ENCODE measurements at regions not wholly inside any gene's neighbourhood (a gene's known extent, or its start where the extent isn't known, plus 50 kb on each side); places are given as distances from the start of the nearest gene placed in this dataset.

- peak; percentile 83 for DNase-seq (ENCODE audit: low read depth)
- H3K4me3 ChIP-seq (ENCODE audit: low read depth, low read length): no peak overlapping the region
- TF ChIP-seq CTCF (IDR thresholded peaks at IDR 0.05; ENCODE audit: insufficient read depth, low read length, severe bottlenecking): no peak
- no peak for FAIRE-seq
- no peaks in the 10 kb centered on the region for H3K36me3 ChIP-seq (ENCODE audit: control insufficient read depth, insufficient read depth, low read length)
- no peaks in the 10 kb centered on the region for H3K27me3 ChIP-seq (ENCODE audit: control insufficient read depth, insufficient read depth, low read length)
These were observed 233.3 kb downstream of the CCDC59 start for GRCh38 chr12:82124711-82125380.

- TF ChIP-seq CTCF (IDR thresholded peaks at IDR 0.05; ENCODE audit: insufficient read depth, low read length, severe bottlenecking): no peak
- Histone ChIP-seq H3K27me3 (ENCODE audit: control insufficient read depth, insufficient read depth, low read length) (no peaks in the 10 kb centered on the region), H3K36me3 (ENCODE audit: control insufficient read depth, insufficient read depth, low read length) (no peaks in the 10 kb centered on the region), H3K4me3 (ENCODE audit: low read depth, low read length) (no peak overlapping the region)
- DNase-seq (ENCODE audit: low read depth): no peak
- no peak for FAIRE-seq
These were observed 236.6 kb downstream of the CCDC59 start for GRCh38 chr12:82121545-82121944.

GRCh38 chr12:82120901-82121300 is 237.3 kb downstream of the CCDC59 start:
- DNase-seq (ENCODE audit: low read depth) (no peak), FAIRE-seq (no peak)
- TF ChIP-seq CTCF (IDR thresholded peaks at IDR 0.05; ENCODE audit: insufficient read depth, low read length, severe bottlenecking): no peak
- H3K27me3 ChIP-seq (ENCODE audit: control insufficient read depth, insufficient read depth, low read length): no peaks in the 10 kb centered on the region
- H3K4me3 ChIP-seq (ENCODE audit: low read depth, low read length): no peak overlapping the region
- H3K36me3 ChIP-seq (ENCODE audit: control insufficient read depth, insufficient read depth, low read length): no peaks in the 10 kb centered on the region

- Histone ChIP-seq H3K27me3 (ENCODE audit: control insufficient read depth, insufficient read depth, low read length) (no peaks in the 10 kb centered on the region), H3K36me3 (ENCODE audit: control insufficient read depth, insufficient read depth, low read length) (no peaks in the 10 kb centered on the region), H3K4me3 (ENCODE audit: low read depth, low read length) (no peak overlapping the region)
- FAIRE-seq: no peak
- peak; percentile 76 for DNase-seq (ENCODE audit: low read depth)
- TF ChIP-seq CTCF (IDR thresholded peaks at IDR 0.05; ENCODE audit: insufficient read depth, low read length, severe bottlenecking): no peak
These were observed 248.9 kb downstream of the CCDC59 start for GRCh38 chr12:82109243-82109642.

- Histone ChIP-seq H3K4me3 (ENCODE audit: low read depth, low read length) (no peak overlapping the region), H3K27me3 (ENCODE audit: control insufficient read depth, insufficient read depth, low read length) (no peaks in the 10 kb centered on the region), H3K36me3 (ENCODE audit: control insufficient read depth, insufficient read depth, low read length) (no peaks in the 10 kb centered on the region)
- no peak for FAIRE-seq
- DNase-seq (ENCODE audit: low read depth): no peak
- TF ChIP-seq CTCF (IDR thresholded peaks at IDR 0.05; ENCODE audit: insufficient read depth, low read length, severe bottlenecking): no peak
These were observed 249.6 kb downstream of the CCDC59 start for GRCh38 chr12:82108615-82109014.

- Histone ChIP-seq H3K27me3 (ENCODE audit: control insufficient read depth, insufficient read depth, low read length) (no peaks in the 10 kb centered on the region), H3K36me3 (ENCODE audit: control insufficient read depth, insufficient read depth, low read length) (no peaks in the 10 kb centered on the region), H3K4me3 (ENCODE audit: low read depth, low read length) (no peak overlapping the region)
- peak; percentile 99 for DNase-seq (ENCODE audit: low read depth)
- no peak for FAIRE-seq
- no peak for TF ChIP-seq CTCF (IDR thresholded peaks at IDR 0.05; ENCODE audit: insufficient read depth, low read length, severe bottlenecking)
These were observed 259.0 kb downstream of the CCDC59 start for GRCh38 chr12:82099216-82099615.
